MM.1S (cell line): ENCODE measurements at regions not wholly inside any gene's neighbourhood (a gene's known extent, or its start where the extent isn't known, plus 50 kb on each side); places are given as distances from the start of the nearest gene placed in this dataset.

ENCODE experiments used
- DNase-seq: peaks from one replicate; pipeline ENCODE4 v3.0.0-alpha.2; 2015
- H2AFZ ChIP-seq: fragments of 300-600 bp; sonication (generic); 2 replicates; pipeline ENCODE4 v1.6.0; 2016; ENCODE audit warnings: antibody characterized with exemption, low read length
- H3F3A ChIP-seq: fragments of 300-600 bp; sonication (generic); 2 replicates; pipeline ENCODE4 v1.6.1; 2016; ENCODE audit warnings: mild to moderate bottlenecking, antibody characterized with exemption, low read length, moderate library complexity, mixed read lengths; ENCODE audit not compliant: insufficient read depth
- H3K27ac ChIP-seq: fragments of 300-600 bp; sonication (generic); 2 replicates; pipeline ENCODE4 v1.5.1; 2016; ENCODE audit warnings: mild to moderate bottlenecking, low read length
- H3K27me3 ChIP-seq: fragments of 300-600 bp; sonication (generic); replicated peaks from 2 replicates; pipeline ENCODE4 v1.6.0; 2016; ENCODE audit warnings: low read length; ENCODE audit not compliant: insufficient read depth
- H3K36me3 ChIP-seq: fragments of 300-600 bp; sonication (generic); replicated peaks from 2 replicates; pipeline ENCODE4 v1.6.1; 2016; ENCODE audit warnings: mild to moderate bottlenecking, low read length, mixed read lengths; ENCODE audit not compliant: insufficient read depth
- H3K4me1 ChIP-seq: fragments of 300-600 bp; sonication (generic); 2 replicates; pipeline ENCODE4 v1.6.1; 2016; ENCODE audit warnings: low read length, mixed read lengths
- H3K4me2 ChIP-seq: fragments of 300-600 bp; sonication (generic); 2 replicates; pipeline ENCODE4 v1.6.0; 2016; ENCODE audit warnings: low read depth, low read length
- H3K4me3 ChIP-seq: fragments of 300-600 bp; sonication (generic); 2 replicates; pipeline ENCODE4 v1.5.1; 2016; ENCODE audit warnings: low read length, mixed read lengths
- H3K79me2 ChIP-seq: fragments of 300-600 bp; sonication (generic); 2 replicates; pipeline ENCODE4 v1.6.1; 2016; ENCODE audit warnings: mixed run types, low read length, mixed read lengths
- H3K9ac ChIP-seq: fragments of 300-600 bp; sonication (generic); 2 replicates; pipeline ENCODE4 v1.6.1; 2016; ENCODE audit warnings: low read length, mixed read lengths
- H3K9me2 ChIP-seq: fragments of 300-600 bp; sonication (generic); replicated peaks from 2 replicates; pipeline ENCODE4 v1.6.1; 2016; ENCODE audit warnings: mild to moderate bottlenecking, low read length, mixed read lengths; ENCODE audit not compliant: insufficient read depth
- H3K9me3 ChIP-seq: fragments of 300-600 bp; sonication (generic); replicated peaks from 2 replicates; pipeline ENCODE4 v1.6.1; 2016; ENCODE audit warnings: mild to moderate bottlenecking, low read length, mixed read lengths; ENCODE audit not compliant: insufficient read depth
- H4K20me1 ChIP-seq: fragments of 300-600 bp; sonication (generic); 2 replicates; pipeline ENCODE4 v1.6.1; 2016; ENCODE audit warnings: mild to moderate bottlenecking, low read length, moderate library complexity, mixed read lengths; ENCODE audit not compliant: insufficient read depth
- EZH2 ChIP-seq: fragments of 300-600 bp; sonication (generic); optimal IDR thresholded peaks from 2 replicates; pipeline ENCODE3; 2017; ENCODE audit warnings: low read depth, mild to moderate bottlenecking, antibody characterized with exemption, low read length, mixed read lengths
- EZH2phosphoT487 ChIP-seq: fragments of 300-600 bp; sonication (generic); IDR thresholded peaks from 2 replicates; pipeline ENCODE4 v1.6.1; 2018; ENCODE audit warnings: antibody characterized with exemption, low read length
- TF ChIP-seq, protein P1 (sequence below): fragments of 300-600 bp; sonication (generic); IDR thresholded peaks from 2 replicates; pipeline ENCODE4 v1.5.1; 2016; ENCODE audit warnings: antibody characterized with exemption, low read length, mixed read lengths

DNA sequence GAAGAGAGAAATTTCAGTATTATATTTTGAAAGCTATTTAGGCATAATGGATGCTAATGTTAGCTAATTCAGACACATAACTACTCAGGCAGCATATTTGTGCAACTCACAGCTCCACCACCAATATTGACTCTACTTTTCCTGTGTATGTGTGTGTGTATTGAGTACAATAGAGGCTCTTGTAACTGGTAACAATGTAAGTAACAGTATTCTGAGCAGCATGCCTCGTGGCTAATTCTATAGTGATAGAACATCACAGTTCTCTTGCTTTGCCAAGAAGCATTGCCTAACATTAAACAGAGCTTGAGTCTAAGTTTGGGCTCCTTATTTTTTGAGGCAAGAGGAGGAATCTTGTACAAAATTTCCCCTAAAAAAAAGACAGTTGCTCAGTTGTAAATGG lies 98.6 kb upstream of the ARHGEF26 start:
- Histone ChIP-seq H3K27ac (no peak overlapping the region), H3K9me2 (no peaks in the 10 kb centered on the region), H3K4me2 (no peak overlapping the region), H3K9ac (no peak overlapping the region), H3K4me1 (no peaks in the 10 kb centered on the region), H2AFZ (no peak overlapping the region), H4K20me1 (no peaks in the 10 kb centered on the region), H3K4me3 (no peak overlapping the region), H3K9me3 (no peaks in the 10 kb centered on the region; the same call in 1 of the 2 replicates), H3K36me3 (no peaks in the 10 kb centered on the region), H3K27me3 (no peaks in the 10 kb centered on the region), H3F3A (no peaks in the 10 kb centered on the region), H3K79me2 (no peaks in the 10 kb centered on the region)
- DNase-seq, result no peak
- TF ChIP-seq EZH2phosphoT487 (no peak), EZH2 (no peak)
- TF ChIP-seq, protein P1, sequence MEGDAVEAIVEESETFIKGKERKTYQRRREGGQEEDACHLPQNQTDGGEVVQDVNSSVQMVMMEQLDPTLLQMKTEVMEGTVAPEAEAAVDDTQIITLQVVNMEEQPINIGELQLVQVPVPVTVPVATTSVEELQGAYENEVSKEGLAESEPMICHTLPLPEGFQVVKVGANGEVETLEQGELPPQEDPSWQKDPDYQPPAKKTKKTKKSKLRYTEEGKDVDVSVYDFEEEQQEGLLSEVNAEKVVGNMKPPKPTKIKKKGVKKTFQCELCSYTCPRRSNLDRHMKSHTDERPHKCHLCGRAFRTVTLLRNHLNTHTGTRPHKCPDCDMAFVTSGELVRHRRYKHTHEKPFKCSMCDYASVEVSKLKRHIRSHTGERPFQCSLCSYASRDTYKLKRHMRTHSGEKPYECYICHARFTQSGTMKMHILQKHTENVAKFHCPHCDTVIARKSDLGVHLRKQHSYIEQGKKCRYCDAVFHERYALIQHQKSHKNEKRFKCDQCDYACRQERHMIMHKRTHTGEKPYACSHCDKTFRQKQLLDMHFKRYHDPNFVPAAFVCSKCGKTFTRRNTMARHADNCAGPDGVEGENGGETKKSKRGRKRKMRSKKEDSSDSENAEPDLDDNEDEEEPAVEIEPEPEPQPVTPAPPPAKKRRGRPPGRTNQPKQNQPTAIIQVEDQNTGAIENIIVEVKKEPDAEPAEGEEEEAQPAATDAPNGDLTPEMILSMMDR, result no peak

DNA sequence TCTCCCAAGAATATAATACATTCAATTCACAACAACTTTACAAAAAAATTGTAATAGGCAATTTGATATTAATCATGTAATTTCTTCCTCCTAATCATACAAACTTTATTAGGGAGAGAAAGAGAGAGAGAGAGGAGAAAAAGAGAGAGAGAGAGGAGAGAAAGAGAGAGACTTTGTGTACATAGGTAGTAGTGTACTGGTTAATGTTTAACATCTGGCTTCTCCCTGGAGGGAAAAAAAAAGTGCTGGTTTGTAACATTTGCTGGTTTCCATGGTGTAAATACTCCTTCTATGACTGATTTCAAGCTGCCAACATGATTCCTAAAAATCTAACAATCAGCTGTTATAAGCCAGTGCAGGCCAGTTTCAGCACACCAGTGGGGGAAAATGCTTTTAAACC lies 98.0 kb upstream of the ARHGEF26 start:
- Histone ChIP-seq H3K9me3 (no peaks in the 10 kb centered on the region; the same call in 1 of the 2 replicates), H4K20me1 (no peaks in the 10 kb centered on the region), H3K36me3 (no peaks in the 10 kb centered on the region), H3K4me3 (no peak overlapping the region), H2AFZ (no peak overlapping the region), H3K27ac (no peak overlapping the region), H3K9ac (no peak overlapping the region), H3K4me2 (no peak overlapping the region), H3F3A (no peaks in the 10 kb centered on the region), H3K9me2 (no peaks in the 10 kb centered on the region), H3K4me1 (no peaks in the 10 kb centered on the region), H3K79me2 (no peaks in the 10 kb centered on the region), H3K27me3 (no peaks in the 10 kb centered on the region)
- TF ChIP-seq EZH2 (no peak), EZH2phosphoT487 (no peak)
- TF ChIP-seq, protein P1, result no peak
- no peak for DNase-seq

DNA sequence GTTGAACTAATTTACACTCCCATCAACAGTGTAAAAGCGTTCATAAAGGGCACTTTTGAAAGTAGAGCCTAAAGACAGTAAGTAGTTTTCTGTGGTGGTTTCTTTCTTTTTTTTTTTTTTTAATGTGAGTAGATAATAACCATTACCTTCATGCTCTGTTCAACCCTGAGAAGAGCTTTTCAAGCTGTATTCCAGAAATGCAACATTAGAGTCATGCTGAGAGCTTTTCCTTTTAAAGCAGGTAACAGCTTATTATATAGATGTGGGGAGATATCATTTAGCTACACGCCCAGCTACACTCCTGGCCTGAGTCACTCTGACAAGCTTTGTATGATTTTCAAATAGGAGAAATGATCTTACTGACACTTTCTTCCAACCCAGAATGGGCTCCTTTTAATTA lies 96.2 kb upstream of the ARHGEF26 start:
- Histone ChIP-seq H3K4me2 (no peak overlapping the region), H3K9me2 (no peaks in the 10 kb centered on the region), H3K27me3 (no peaks in the 10 kb centered on the region), H2AFZ (no peak overlapping the region), H3K79me2 (no peaks in the 10 kb centered on the region), H3K9ac (no peak overlapping the region), H3K4me1 (no peaks in the 10 kb centered on the region), H3K36me3 (no peaks in the 10 kb centered on the region), H3K27ac (no peak overlapping the region), H4K20me1 (no peaks in the 10 kb centered on the region), H3K4me3 (no peak overlapping the region), H3K9me3 (no peaks in the 10 kb centered on the region; the same call in 1 of the 2 replicates), H3F3A (no peaks in the 10 kb centered on the region)
- DNase-seq, result no peak
- TF ChIP-seq EZH2phosphoT487 (no peak), EZH2 (no peak)
- TF ChIP-seq, protein P1, result no peak
